Calu3 (cell line): ENCODE measurements at regions not wholly inside any gene's neighbourhood (a gene's known extent, or its start where the extent isn't known, plus 50 kb on each side); places are given as distances from the start of the nearest gene placed in this dataset.
"Not testable (repeated sequence)": the region's sequence is repeated elsewhere in the genome, so short reads cannot be mapped to it uniquely, and the experiment has no call there.

Experiments
- BruUV-seq: library from RNA; stranded (reverse); fragments of 400-500 nt; replicated peaks from 2 replicates; lab custom pipeline; 2021; lab: Mats Ljungman, UMichigan
- CTCF ChIA-PET: fragments of 300-600 bp; sonication (Branson Sonifier 250); formaldehyde crosslinking; loops from one replicate; lab custom pipeline; 2022; ENCODE audit warnings: antibody characterized with exemption; lab: Charles Lee
- DNase-seq: peaks from one replicate; pipeline ENCODE4 v3.0.0; 2022
- H3K27ac Mint-ChIP-seq: one replicate; pipeline ENCODE4 v1.8.0; 2022; ENCODE audit warnings: mixed read lengths; ENCODE audit not compliant: unreplicated experiment
- H3K27me3 Mint-ChIP-seq: one replicate; pipeline ENCODE4 v1.8.0; 2022; ENCODE audit warnings: mixed read lengths; ENCODE audit not compliant: unreplicated experiment
- H3K36me3 Mint-ChIP-seq: one replicate; pipeline ENCODE4 v1.8.0; 2022; ENCODE audit warnings: mild to moderate bottlenecking, moderate library complexity, mixed read lengths; ENCODE audit not compliant: insufficient read depth, unreplicated experiment
- H3K4me1 Mint-ChIP-seq: one replicate; pipeline ENCODE4 v1.8.0; 2022; ENCODE audit warnings: mild to moderate bottlenecking, low read depth, mixed read lengths; ENCODE audit not compliant: unreplicated experiment
- H3K4me3 Mint-ChIP-seq: one replicate; pipeline ENCODE4 v1.8.0; 2022; ENCODE audit warnings: mild to moderate bottlenecking, low read depth, moderate library complexity, mixed read lengths; ENCODE audit not compliant: unreplicated experiment
- H3K9me3 Mint-ChIP-seq: one replicate; pipeline ENCODE4 v1.8.0; 2022; ENCODE audit warnings: low read depth, mixed read lengths; ENCODE audit not compliant: unreplicated experiment
- CTCF ChIP-seq: fragments of 200-600 bp; IDR thresholded peaks from one replicate; pipeline ENCODE4 v1.8.0; 2022; ENCODE audit warnings: antibody characterized with exemption; ENCODE audit not compliant: unreplicated experiment
- intact Hi-C: fragments of 100-400 bp; cut with micrococcal nuclease; formaldehyde crosslinking; loops from one replicate; pipeline ENCODE4 v1.10.0; 2022; ENCODE audit not compliant: unreplicated experiment

GRCh38 chr6:135555550-135555949 is 58.0 kb upstream of the AHI1 start:
- no peaks in the 10 kb centered on the region for H3K9me3 Mint-ChIP-seq
- BruUV-seq = no TSS peak
- DNase-seq = no peak
- CTCF ChIA-PET = no interaction called here
- no peaks in the 10 kb centered on the region for H3K4me1 Mint-ChIP-seq
- no peaks in the 10 kb centered on the region for H3K36me3 Mint-ChIP-seq
- H3K27me3 Mint-ChIP-seq = no peaks in the 10 kb centered on the region
- TF ChIP-seq CTCF = no peak
- H3K4me3 Mint-ChIP-seq = no peak overlapping the region
- intact Hi-C loops = no loop called here
- H3K27ac Mint-ChIP-seq = no peak overlapping the region

- Mint-ChIP-seq H3K4me3 (no peak overlapping the region), H3K27ac (no peak overlapping the region), H3K36me3 (no peaks in the 10 kb centered on the region), H3K9me3 (no peaks in the 10 kb centered on the region), H3K27me3 (no peaks in the 10 kb centered on the region), H3K4me1 (no peaks in the 10 kb centered on the region)
- intact Hi-C loops = no loop called here
- no peak for TF ChIP-seq CTCF
- BruUV-seq = no TSS peak
- CTCF ChIA-PET = no interaction called here
- DNase-seq = no peak
These were observed 60.0 kb upstream of the AHI1 start for GRCh38 chr6:135557582-135557981.

GRCh38 chr6:135565605-135566004 is 68.1 kb upstream of the AHI1 start:
- H3K27ac Mint-ChIP-seq, DNase-seq, H3K36me3 Mint-ChIP-seq, intact Hi-C loops, H3K27me3 Mint-ChIP-seq, H3K9me3 Mint-ChIP-seq, H3K4me3 Mint-ChIP-seq, BruUV-seq, H3K4me1 Mint-ChIP-seq: not testable (repeated sequence)
- CTCF ChIA-PET = interaction anchor here (0.7 kb wide), 1 partner anchor 17 kb away, joined by 5 read pairs; no protein-coding TSS in a partner anchor

- no peaks in the 10 kb centered on the region for H3K9me3 Mint-ChIP-seq
- TF ChIP-seq CTCF = no peak
- BruUV-seq = no TSS peak
- no peak overlapping the region for H3K4me3 Mint-ChIP-seq
- intact Hi-C loops = no loop called here
- H3K27ac Mint-ChIP-seq = no peak overlapping the region
- CTCF ChIA-PET = no interaction called here
- no peaks in the 10 kb centered on the region for H3K27me3 Mint-ChIP-seq
- H3K36me3 Mint-ChIP-seq = no peaks in the 10 kb centered on the region
- no peaks in the 10 kb centered on the region for H3K4me1 Mint-ChIP-seq
- DNase-seq = no peak
These were observed 69.0 kb upstream of the AHI1 start for GRCh38 chr6:135566311-135567068.
